GM21529 (cell line): ENCODE measurements at regions not wholly inside any gene's neighbourhood (a gene's known extent, or its start where the extent isn't known, plus 50 kb on each side); places are given as distances from the start of the nearest gene placed in this dataset.

Experiments used
- ATAC-seq: cut with Tn5 transposase; IDR thresholded peaks from one replicate; pipeline ENCODE4 v1.9.1; 2021; ENCODE audit not compliant: unreplicated experiment

- ATAC-seq = no peak
Measured at GRCh38 chr11:90274362-90274761, 51.5 kb upstream of the CHORDC1 start.
